ENCODE measurements at regions not wholly inside any gene's neighbourhood (a gene's known extent, or its start where the extent isn't known, plus 50 kb on each side); places are given as distances from the start of the nearest gene placed in this dataset.

GRCh38 chr2:234285541-234285940 lies 211.3 kb downstream of the ARL4C start:
- no peak for DNase-seq (ENCODE audit: low read depth in 2 of 2)

GRCh38 chr2:234279637-234280036 lies 217.2 kb downstream of the ARL4C start:
- DNase-seq (ENCODE audit: low read depth in 2 of 2) = no peak

- DNase-seq (ENCODE audit: low read depth in 2 of 2) = no peak
These were observed 218.2 kb downstream of the ARL4C start for GRCh38 chr2:234278556-234279255.

GRCh38 chr2:234275515-234275914 lies 221.4 kb downstream of the ARL4C start:
- DNase-seq (ENCODE audit: low read depth in 2 of 2) = no peak

- no peak for DNase-seq (ENCODE audit: low read depth in 2 of 2)
These were observed 222.8 kb downstream of the ARL4C start for GRCh38 chr2:234273887-234274584.

- no peak for DNase-seq (ENCODE audit: low read depth in 2 of 2)
These were observed 221.8 kb downstream of the SPP2 start for GRCh38 chr2:234272069-234272850.

- DNase-seq (ENCODE audit: low read depth in 2 of 2) = no peak
These were observed 220.8 kb downstream of the SPP2 start for GRCh38 chr2:234271338-234271737.

- no peak for DNase-seq (ENCODE audit: low read depth in 2 of 2)
These were observed 219.3 kb downstream of the SPP2 start for GRCh38 chr2:234269769-234270204.

- no peak for DNase-seq (ENCODE audit: low read depth in 2 of 2)
These were observed 217.0 kb downstream of the SPP2 start for GRCh38 chr2:234267534-234267933.

- DNase-seq (ENCODE audit: low read depth in 2 of 2) = no peak
These were observed 216.4 kb downstream of the SPP2 start for GRCh38 chr2:234266952-234267351.

- DNase-seq (ENCODE audit: low read depth in 2 of 2) = no peak
These were observed 214.7 kb downstream of the SPP2 start for GRCh38 chr2:234265206-234265605.

- no peak for DNase-seq (ENCODE audit: low read depth in 2 of 2)
These were observed 211.2 kb downstream of the SPP2 start for GRCh38 chr2:234261736-234262135.

GRCh38 chr2:234259440-234259839 lies 208.9 kb downstream of the SPP2 start:
- no peak for DNase-seq (ENCODE audit: low read depth in 2 of 2)

GRCh38 chr2:234258562-234259141 lies 208.2 kb downstream of the SPP2 start:
- no peak for DNase-seq (ENCODE audit: low read depth in 2 of 2)

GRCh38 chr2:234257859-234258561 lies 207.5 kb downstream of the SPP2 start:
- peak; percentile 81 to 98 for DNase-seq (ENCODE audit: low read depth in 2 of 2)

- DNase-seq (ENCODE audit: low read depth in 2 of 2) = no peak
These were observed 206.0 kb downstream of the SPP2 start for GRCh38 chr2:234256516-234256915.

- DNase-seq (ENCODE audit: low read depth in 2 of 2) = no peak
These were observed 204.4 kb downstream of the SPP2 start for GRCh38 chr2:234254783-234255521.

- DNase-seq (ENCODE audit: low read depth in 2 of 2) = peak in 1 of 2 donors; percentile 77
These were observed 202.3 kb downstream of the SPP2 start for GRCh38 chr2:234252772-234253171.

- peak; percentile 6 to 91 for DNase-seq (ENCODE audit: low read depth in 2 of 2)
These were observed 201.1 kb downstream of the SPP2 start for GRCh38 chr2:234251326-234252271.

All from dermis microvascular lymphatic vessel endothelial cell (primary cell).